AG09309 (cell line): ENCODE measurements at regions not wholly inside any gene's neighbourhood (a gene's known extent, or its start where the extent isn't known, plus 50 kb on each side); places are given as distances from the start of the nearest gene placed in this dataset.

ENCODE experiments used
- DNase-seq: peaks from one replicate; pipeline ENCODE4 v3.0.0-alpha.2; 2010; ENCODE audit warnings: low read depth
- H3K4me3 ChIP-seq: 2 replicates; pipeline ENCODE4 v1.5.1; 2011; ENCODE audit warnings: mild to moderate bottlenecking, low read depth, low read length, moderate library complexity; ENCODE audit not compliant: control insufficient read depth
- CTCF ChIP-seq: IDR thresholded peaks from 2 replicates; pipeline ENCODE4 v1.5.1; 2011; ENCODE audit warnings: mild to moderate bottlenecking, low read depth, low read length, inconsistent platforms; ENCODE audit not compliant: insufficient read depth, control insufficient read depth; ENCODE audit errors: missing control alignments

GRCh38 chr13:67772807-67773453 lies 542.8 kb upstream of the PCDH9 start:
- TF ChIP-seq CTCF = no peak
- no peak overlapping the region for H3K4me3 ChIP-seq
- DNase-seq = no peak

GRCh38 chr13:67771106-67771505 lies 541.0 kb upstream of the PCDH9 start:
- DNase-seq = no peak
- no peak overlapping the region for H3K4me3 ChIP-seq
- TF ChIP-seq CTCF = no peak

DNA sequence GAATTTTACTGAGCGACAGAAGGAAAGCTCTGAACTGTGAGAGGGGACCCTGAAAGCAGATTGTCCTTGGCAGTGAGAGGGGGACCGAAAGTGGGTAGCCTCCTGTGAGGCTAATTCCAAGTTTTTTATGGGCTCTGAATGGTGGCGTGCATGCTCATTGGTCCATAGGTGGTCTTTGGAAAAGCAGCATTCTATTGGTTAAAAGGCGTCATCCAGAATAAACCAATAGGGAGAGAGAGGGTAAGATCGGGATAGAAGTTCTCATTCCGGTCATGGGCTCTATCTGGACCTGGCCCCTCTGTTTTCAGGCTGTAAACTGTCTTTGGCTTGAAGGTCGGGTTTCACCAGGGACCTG lies 539.8 kb upstream of the PCDH9 start:
- H3K4me3 ChIP-seq = no peak overlapping the region
- no peak for DNase-seq
- TF ChIP-seq CTCF = no peak

DNA sequence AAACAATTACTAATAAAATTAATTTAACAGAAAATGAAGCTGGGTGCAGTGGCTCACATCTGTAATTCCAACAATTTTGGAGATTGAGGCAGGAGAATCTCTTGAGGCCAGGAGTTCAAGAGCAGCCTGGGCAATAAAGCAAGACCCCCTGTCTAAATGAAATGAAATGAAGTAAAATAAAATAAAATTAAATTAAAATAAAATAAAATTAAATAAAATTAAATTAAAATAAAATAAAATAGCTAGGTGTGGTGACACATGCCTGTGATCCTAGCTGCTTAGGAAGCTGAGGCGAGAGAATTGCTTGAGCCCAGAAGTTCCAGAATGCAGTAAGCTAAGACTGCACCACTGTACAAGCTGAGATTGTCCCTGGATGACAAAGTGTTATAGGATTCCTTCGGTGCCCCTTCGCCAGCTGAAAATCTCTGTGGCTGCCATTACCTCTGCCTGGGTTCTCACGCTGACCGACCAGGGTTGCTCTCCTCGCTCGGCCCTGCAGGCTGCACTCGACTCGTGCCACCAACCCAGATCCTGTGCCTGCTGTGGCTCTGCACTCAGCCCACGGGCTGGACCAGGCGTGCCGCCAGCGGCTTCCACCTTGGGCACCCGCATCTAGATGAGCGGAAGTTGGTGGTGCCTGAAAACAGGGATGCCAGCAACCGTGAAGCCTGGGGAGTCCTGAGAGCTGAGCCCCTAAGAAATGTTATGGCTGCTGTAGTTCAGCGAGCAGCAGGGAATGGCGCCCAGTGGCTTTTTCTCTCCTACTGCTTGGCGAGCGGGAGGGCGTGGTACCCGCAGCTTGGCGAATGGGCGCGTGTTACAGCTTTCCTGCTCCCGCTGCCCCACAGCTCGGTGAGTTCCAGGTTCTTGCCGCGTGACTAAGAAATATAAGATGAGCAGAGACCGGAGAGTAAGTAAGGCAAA lies 539.2 kb upstream of the PCDH9 start:
- no peak for TF ChIP-seq CTCF
- no peak overlapping the region for H3K4me3 ChIP-seq
- no peak for DNase-seq

DNA sequence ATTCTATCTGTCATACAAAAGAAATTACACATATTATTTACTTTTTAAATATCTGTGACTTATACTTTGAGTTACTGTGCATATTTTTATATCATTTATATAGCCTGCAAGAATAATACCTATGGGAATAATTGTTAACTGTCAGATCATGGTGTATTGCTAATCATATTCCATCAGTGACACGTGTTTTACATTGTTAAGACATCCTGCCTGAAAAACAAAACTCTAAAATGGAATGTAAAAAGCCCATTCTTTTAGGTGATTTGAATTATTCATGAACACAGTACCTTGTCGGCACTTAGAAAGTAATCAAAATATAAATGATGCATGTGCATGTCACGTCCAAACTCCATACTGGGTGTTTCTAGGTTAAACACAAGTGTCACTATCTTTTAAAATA lies 533.8 kb upstream of the PCDH9 start:
- no peak for TF ChIP-seq CTCF
- DNase-seq = no peak
- no peak overlapping the region for H3K4me3 ChIP-seq

GRCh38 chr13:67763384-67763783 lies 533.2 kb upstream of the PCDH9 start:
- DNase-seq = no peak
- TF ChIP-seq CTCF = no peak
- no peak overlapping the region for H3K4me3 ChIP-seq
